ENCODE measurements at regions not wholly inside any gene's neighbourhood (a gene's known extent, or its start where the extent isn't known, plus 50 kb on each side); places are given as distances from the start of the nearest gene placed in this dataset.

GRCh38 chrX:38999099-38999498, 197.8 kb downstream of the MID1IP1 start:
- no peak overlapping the region for H3K27ac ChIP-seq (ENCODE audit: low read depth, low read length)
- TF ChIP-seq POLR2AphosphoS5 (IDR thresholded peaks at IDR 0.05; ENCODE audit: low read depth, low read length) (no peak), EZH2phosphoT487 (IDR thresholded peaks at IDR 0.05; ENCODE audit: borderline replicate concordance) (no peak), ELF1 (IDR thresholded peaks at IDR 0.05; ENCODE audit: borderline replicate concordance, low read depth) (no peak), ZNF274 (IDR thresholded peaks at IDR 0.05; ENCODE audit: low read depth, low read length) (no peak), TCF7L2 (IDR thresholded peaks at IDR 0.05; ENCODE audit: borderline replicate concordance, extremely low read depth, insufficient read depth, insufficient read length) (no peak), CBX3 (IDR thresholded peaks at IDR 0.05; ENCODE audit: low read depth) (no peak)
- TF ChIP-seq, protein P1, sequence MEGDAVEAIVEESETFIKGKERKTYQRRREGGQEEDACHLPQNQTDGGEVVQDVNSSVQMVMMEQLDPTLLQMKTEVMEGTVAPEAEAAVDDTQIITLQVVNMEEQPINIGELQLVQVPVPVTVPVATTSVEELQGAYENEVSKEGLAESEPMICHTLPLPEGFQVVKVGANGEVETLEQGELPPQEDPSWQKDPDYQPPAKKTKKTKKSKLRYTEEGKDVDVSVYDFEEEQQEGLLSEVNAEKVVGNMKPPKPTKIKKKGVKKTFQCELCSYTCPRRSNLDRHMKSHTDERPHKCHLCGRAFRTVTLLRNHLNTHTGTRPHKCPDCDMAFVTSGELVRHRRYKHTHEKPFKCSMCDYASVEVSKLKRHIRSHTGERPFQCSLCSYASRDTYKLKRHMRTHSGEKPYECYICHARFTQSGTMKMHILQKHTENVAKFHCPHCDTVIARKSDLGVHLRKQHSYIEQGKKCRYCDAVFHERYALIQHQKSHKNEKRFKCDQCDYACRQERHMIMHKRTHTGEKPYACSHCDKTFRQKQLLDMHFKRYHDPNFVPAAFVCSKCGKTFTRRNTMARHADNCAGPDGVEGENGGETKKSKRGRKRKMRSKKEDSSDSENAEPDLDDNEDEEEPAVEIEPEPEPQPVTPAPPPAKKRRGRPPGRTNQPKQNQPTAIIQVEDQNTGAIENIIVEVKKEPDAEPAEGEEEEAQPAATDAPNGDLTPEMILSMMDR (IDR thresholded peaks at IDR 0.05 in 2 of 3, conservative IDR thresholded peaks at IDR 0.05 in 1 of 3; ENCODE audit: borderline replicate concordance in 1 of 3, insufficient read depth in 1 of 3, low read depth in 2 of 3, low read length in 2 of 3), result no peak
- no peak for ATAC-seq

More at GRCh38 chrX:38999099-38999498, 197.8 kb downstream of the MID1IP1 start:
- intact Hi-C loops (cut with micrococcal nuclease), result no loop called here
- ChIA-PET RAD21 (ENCODE audit: low non-redundant PET in 1 of 2, low total read pairs in 2 of 2, uncharacterized antibody in 2 of 2, unreplicated experiment in 2 of 2) (no interaction called here), POLR2A (no interaction called here), CTCF (no interaction called here)
- Histone ChIP-seq H3K4me3 (replicated peaks in 1 of 2; ENCODE audit: low read depth in 1 of 2, low read length in 2 of 2) (no peak overlapping the region), H3K27me3 (ENCODE audit: insufficient read depth, low read length) (no peaks in the 10 kb centered on the region), H3K9me3 (ENCODE audit: control insufficient read depth in 1 of 2, insufficient read depth in 1 of 2, low read depth in 1 of 2, low read length in 2 of 2) (no peaks in the 10 kb centered on the region), H3K4me1 (ENCODE audit: control insufficient read depth in 1 of 2, insufficient read depth in 2 of 2, low read length in 2 of 2) (no peaks in the 10 kb centered on the region), H3K9me2 (ENCODE audit: insufficient read depth) (no peaks in the 10 kb centered on the region), H3K79me2 (ENCODE audit: insufficient read depth, low read length) (no peaks in the 10 kb centered on the region), H3K4me2 (ENCODE audit: low read length) (no peak overlapping the region), H2AFZ (ENCODE audit: low read depth, low read length, poor library complexity, severe bottlenecking) (no peak overlapping the region), H4K20me1 (ENCODE audit: insufficient read depth) (no peaks in the 10 kb centered on the region), H3K36me3 (ENCODE audit: control insufficient read depth in 1 of 2, insufficient read depth in 2 of 2, low read length in 2 of 2) (no peaks in the 10 kb centered on the region), H3K9ac (ENCODE audit: low read length) (no peak overlapping the region)
- BruUV-seq (replicated peaks), result no TSS peak
- no peak for DNase-seq (ENCODE audit: low read depth, low spot score)

Measured in HCT116 (cell line).